NT2/D1 (cell line): ENCODE measurements at regions not wholly inside any gene's neighbourhood (a gene's known extent, or its start where the extent isn't known, plus 50 kb on each side); places are given as distances from the start of the nearest gene placed in this dataset.

Experiments used
- SUZ12 ChIP-seq: IDR thresholded peaks from 2 replicates; pipeline ENCODE4 v1.6.1; 2011; ENCODE audit not compliant: insufficient read length, insufficient read depth; ENCODE audit errors: extremely low read depth
- YY1 ChIP-seq: IDR thresholded peaks from 2 replicates; pipeline ENCODE4 v1.6.1; 2011; ENCODE audit not compliant: insufficient read length, insufficient read depth
- ZNF274 ChIP-seq: IDR thresholded peaks from 2 replicates; pipeline ENCODE4 v1.6.1; 2011; ENCODE audit warnings: mild to moderate bottlenecking, low read depth, low read length

- TF ChIP-seq YY1 (no peak), ZNF274 (no peak), SUZ12 (no peak)
These were observed 235.2 kb upstream of the DAB2 start for GRCh38 chr5:39660020-39660419.
